ENCODE measurements at regions not wholly inside any gene's neighbourhood (a gene's known extent, or its start where the extent isn't known, plus 50 kb on each side); places are given as distances from the start of the nearest gene placed in this dataset.
"Not testable (repeated sequence)": the region's sequence is repeated elsewhere in the genome, so short reads cannot be mapped to it uniquely, and the experiment has no call there.

DNA sequence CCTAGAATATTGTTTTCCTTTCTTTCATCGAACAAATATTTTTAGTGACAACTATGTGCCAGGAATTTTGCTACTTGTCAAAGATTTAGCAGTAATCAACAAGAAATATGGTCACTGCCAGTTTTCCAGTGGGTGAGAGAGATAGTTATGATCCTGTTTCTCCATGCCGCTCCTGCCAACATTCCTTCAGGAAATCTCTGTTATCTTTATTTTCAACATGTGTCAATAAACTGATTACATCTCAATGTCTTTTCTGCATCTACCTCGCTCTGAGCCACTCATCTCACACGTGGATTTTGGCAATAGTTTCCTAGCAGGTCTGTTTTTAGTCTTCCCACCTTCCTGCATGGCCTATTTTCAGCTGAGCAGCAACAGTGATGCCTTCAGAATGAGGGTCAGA is 650.0 kb upstream of the STXBP6 start:
- intact Hi-C loops (cut with DNase I): no loop called here
- no peak for DNase-seq (ENCODE audit: low spot score)

DNA sequence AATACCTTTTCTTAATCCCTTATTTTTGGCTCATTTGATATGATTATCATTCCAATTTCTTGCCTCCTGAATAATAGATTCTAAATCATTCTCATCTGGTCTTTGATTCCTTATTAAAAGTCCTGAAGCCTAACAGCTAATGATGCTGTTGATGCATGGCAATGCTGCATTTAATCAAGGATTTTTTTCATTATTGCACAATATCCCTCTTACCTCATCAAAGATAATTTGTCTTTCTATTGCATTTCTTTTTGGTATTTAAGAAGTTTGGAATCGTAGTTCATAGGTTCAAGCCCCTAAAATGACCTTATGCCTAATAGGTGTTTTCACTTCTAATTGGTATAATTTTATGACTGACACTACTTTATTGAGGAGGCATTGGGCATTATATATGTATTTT is 648.2 kb upstream of the STXBP6 start:
- no peak for DNase-seq (ENCODE audit: low spot score)
- intact Hi-C loops (cut with DNase I): no loop called here

DNA sequence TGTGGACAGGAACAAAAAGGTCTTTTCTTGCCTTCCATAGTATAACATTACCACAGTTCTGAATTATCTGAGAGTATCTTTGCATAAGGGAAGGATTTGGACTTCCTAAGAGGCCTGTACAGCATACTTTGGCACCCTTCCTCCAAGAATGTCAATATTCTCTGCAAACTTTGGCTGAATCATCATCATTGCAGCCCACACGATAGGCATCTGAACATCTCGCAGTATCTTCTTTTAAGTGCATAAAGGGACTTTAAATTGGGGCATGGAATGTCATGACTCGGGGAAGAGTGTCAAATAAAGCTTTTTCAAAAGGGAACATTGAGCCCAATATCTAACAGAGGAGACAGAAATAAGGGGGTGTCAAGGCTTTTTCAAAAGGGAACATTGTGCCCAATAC is 646.2 kb upstream of the STXBP6 start:
- no peak for DNase-seq (ENCODE audit: low spot score)
- intact Hi-C loops (cut with DNase I): no loop called here

DNA sequence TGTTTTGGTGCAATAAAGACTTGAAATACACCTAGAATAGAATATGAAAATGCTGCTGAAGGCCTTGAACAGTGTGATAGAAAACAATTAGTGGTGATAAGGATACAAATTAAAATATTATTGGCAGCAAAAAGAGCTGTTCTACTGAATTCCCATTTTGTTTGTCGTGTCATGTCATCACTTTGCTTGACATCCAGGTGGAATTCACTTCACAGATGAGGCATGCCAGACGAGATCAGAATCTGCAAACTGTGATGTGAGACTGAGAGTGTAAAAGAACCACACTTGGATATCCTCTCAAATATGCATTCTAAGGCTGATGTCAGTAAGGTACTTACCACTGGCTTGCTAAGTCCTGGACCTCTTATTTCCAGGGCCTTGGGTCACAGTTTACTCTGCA is 635.1 kb upstream of the STXBP6 start:
- intact Hi-C loops (cut with DNase I): no loop called here

DNA sequence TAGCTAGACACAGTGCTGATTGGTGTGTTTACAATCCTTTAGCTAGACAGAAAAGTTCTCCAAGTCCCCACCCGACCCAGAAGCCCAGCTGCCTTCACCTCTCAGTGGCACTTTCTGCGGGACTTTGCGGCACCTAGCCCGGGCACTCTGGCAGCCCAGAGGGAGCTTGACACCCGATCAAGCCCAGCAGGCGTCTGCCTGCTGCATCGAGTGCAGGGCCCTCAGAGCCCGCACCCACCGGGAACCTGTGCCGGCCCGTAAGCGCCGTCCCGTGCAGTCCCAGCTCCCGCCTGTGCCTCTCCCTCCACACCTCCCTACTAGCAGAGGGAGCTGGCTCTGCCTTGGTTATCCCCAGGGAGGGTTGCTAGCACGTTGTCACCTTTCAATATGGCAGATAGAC is 631.0 kb upstream of the STXBP6 start:
- DNase-seq (ENCODE audit: low spot score): no peak
- intact Hi-C loops (cut with DNase I): no loop called here

More for the DNA sequence above, 635.1 kb upstream of the STXBP6 start:
- no peak for DNase-seq (ENCODE audit: low spot score)

DNA sequence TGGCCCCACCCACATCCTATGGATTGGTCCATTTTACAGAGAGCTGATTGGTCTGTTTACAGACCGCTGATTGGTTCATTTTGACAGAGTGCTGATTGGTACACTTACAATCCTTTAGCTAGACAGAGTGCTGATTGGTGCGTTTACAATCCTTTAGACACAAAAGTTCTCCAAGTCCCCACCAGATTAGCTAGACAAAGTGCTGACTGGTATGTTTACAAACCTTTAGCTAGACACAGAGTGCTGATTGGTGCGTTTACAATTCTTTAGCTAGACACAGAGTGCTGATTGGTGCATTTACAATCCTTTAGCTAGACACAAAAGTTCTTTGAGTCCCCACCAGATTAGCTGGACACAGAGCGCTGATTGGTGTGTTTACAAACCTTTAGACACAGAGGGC is 630.6 kb upstream of the STXBP6 start:
- DNase-seq (ENCODE audit: low spot score); intact Hi-C loops (cut with DNase I): not testable (repeated sequence)

DNA sequence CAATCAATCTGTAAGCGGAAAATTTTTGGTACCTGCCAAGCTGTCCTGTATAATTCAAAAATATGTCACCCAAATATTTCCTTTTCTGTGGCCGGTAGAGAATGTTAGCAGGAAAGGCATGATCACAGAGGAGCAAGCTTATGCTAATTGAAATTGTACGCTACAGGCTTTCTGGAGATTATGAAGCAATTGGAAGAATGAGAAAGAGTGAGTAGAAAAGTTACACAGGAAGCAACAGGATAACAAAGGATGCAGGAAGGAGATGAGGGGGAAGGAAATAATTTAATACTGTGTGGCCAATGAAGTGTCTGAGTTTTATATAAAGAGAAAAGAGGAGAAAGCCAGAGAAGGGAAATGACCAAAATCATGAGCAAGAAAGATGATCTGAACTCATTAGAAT is 627.2 kb upstream of the STXBP6 start:
- intact Hi-C loops (cut with DNase I): no loop called here
- no peak for DNase-seq (ENCODE audit: low spot score)

DNA sequence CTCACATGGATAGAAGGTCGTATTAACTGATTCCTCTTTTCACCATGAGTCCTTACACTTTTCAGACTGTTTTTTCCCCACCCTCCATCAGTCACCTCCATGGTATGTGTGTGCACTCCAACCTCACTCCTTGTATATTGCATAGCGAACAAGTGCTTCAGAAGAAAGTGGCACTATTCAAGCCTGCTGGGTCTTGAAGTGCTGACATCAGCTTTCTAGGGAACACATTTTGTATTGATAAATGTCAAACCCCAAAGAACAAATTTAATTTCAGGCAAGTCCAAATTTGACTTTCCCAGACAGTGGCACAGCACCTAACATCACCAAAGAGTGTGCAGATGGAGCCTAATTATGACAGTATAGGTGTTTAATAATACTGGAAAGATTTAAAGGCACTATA is 617.4 kb upstream of the STXBP6 start:
- DNase-seq (ENCODE audit: low spot score): no peak
- intact Hi-C loops (cut with DNase I): no loop called here

DNA sequence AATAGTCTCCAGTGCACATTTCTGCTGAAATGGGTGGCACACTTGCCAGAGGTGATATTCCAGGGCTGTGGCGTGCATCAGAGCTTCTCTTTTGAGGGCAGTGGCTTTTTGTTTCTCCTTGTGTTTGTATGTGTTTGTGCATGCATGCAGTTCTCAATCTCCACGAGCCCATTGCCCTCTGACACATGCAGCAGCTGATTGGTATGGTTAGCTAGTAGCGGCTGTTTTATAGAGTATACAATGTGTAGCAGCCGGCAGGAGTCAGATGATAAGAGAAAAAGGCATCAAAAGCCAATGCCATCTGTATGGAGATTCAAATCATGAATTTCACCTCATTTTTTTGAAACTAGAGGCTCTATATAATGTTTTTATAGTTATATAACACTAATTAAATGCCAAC is 616.9 kb upstream of the STXBP6 start:
- intact Hi-C loops (cut with DNase I): no loop called here
- DNase-seq (ENCODE audit: low spot score): no peak

DNA sequence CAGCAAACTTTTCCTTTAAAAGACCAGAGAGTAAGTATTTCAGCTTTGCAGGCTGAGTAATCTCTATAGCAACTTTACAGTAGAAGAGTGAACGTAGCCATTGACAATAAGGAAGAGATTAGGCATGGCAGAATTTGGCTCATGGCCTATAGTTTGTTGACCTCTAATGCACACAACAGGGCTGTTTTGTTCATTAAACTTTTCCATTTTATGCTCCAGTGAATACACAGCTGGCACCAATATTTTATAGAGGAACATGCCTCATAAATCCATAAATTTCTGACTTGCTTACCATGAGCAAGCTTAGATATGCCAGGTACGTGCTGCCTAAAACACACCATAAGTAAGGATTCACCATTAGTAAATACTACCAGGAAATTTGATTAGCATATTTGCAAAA is 609.0 kb upstream of the STXBP6 start:
- no peak for DNase-seq (ENCODE audit: low spot score)
- intact Hi-C loops (cut with DNase I): no loop called here

DNA sequence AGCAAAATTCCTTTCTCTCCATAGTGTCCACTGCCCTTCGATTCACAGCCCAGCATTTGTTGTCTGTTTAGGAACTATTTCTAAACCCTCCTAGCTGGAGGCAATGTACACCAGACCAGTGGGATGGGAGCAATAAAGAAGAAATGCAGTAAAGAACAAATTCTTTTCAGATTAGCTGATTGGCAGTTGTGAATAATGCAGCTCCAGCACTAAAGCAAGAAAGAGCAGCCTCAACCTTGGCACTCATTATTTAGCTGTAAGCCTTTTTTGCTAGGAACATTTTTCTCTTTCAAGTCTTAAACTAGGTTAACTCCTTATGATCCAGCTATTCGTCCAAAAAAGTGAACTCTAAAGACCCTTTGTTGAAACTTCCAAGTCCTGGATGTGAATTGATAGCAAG is 580.5 kb upstream of the STXBP6 start:
- intact Hi-C loops (cut with DNase I): no loop called here
- no peak for DNase-seq (ENCODE audit: low spot score)

DNA sequence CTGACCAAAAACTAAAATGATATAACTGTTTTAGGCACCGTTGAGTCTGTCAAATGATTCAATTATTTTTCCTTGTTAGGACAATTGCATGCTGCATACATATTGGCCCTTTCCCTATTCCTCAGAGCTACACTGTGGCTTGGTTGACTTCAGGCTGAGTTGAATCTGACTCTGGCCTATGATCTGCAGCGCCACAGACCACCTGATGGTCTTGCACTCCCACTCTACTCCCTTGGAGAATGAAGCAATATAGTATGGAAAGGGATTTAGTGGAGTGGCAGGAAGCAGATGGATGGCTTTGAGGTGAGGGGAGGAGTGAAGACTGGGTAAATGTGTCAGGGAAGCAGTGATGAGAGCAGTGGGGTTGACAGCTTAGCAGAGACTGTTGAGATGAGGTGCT is 579.0 kb upstream of the STXBP6 start:
- intact Hi-C loops (cut with DNase I): no loop called here
- DNase-seq (ENCODE audit: low spot score): no peak

DNA sequence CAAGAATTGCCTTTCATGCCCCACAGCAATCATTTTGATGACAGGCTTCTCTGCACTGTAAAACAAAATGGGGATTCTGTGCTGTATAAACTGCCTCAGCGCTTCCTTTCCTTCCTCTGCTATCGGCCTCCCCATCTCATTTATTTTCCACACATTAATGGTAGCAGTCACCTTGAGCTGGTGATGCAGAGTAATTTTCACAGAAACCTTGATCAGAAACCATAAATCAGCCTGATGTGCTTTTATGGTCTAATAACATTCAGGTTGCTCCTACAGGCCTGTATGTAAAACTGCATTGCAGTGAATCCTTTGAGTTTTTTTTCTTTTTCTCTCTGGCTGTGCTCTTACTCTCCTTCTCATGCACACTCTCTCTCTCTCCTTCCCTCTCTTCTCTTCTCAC is 578.4 kb upstream of the STXBP6 start:
- intact Hi-C loops (cut with DNase I): no loop called here
- no peak for DNase-seq (ENCODE audit: low spot score)

DNA sequence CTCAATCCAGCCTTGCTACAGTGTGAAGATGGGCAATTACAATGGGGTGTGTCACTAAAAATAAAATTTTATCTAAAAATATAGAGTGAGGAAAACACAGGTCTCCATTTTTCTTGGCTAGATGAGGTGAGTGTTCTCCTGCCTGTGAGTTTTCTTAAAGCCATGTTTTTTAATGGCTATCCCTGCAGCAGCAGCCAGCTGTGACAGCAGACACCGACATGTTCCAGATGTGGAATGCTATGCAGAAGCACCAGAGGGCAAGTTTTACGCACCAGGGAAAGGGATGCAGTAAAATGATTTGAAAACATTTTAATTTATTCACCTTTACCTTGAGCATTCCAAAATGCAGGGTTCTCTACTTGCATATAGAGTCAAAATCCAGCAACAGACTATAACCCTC is 577.0 kb upstream of the STXBP6 start:
- no peak for DNase-seq (ENCODE audit: low spot score)
- intact Hi-C loops (cut with DNase I): no loop called here

DNA sequence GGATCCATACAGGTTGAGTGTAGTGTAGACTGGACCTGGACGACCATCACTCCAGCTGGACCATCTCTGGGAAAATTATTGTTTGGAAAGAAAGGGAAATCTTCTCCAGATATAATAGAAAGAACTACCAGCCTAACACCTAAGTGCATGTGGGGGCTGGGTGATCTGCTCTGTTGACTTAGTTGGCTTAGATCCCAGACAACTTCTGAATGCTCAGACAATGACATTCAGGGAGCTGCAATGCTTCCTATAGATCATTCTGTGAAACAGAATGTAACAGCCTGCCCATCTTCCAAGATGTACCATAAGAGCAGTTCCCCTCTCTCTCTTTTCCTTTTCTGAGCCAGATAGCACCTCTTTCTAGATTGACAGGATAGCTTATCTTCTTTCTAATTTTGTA is 572.8 kb upstream of the STXBP6 start:
- DNase-seq (ENCODE audit: low spot score): no peak
- intact Hi-C loops (cut with DNase I): no loop called here

DNA sequence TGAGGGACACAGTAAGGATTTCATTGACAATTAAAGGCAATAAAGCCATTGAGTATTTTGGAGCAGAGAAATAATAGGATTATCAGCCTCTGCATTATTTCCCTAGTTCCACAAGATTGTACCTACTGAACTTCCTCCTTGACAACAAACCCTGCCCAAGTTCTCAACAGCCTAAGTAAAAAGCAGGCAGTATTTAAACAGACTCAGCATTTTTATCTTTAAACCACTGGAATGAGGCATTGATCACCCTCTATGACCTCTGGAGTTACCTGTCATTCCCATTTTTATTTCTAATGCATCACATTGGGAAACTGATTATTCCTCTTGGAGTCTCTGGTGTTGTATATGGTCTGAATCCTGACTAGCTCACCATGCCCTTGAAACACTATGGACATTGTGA is 570.6 kb upstream of the STXBP6 start:
- intact Hi-C loops (cut with DNase I): no loop called here
- DNase-seq (ENCODE audit: low spot score): no peak

DNA sequence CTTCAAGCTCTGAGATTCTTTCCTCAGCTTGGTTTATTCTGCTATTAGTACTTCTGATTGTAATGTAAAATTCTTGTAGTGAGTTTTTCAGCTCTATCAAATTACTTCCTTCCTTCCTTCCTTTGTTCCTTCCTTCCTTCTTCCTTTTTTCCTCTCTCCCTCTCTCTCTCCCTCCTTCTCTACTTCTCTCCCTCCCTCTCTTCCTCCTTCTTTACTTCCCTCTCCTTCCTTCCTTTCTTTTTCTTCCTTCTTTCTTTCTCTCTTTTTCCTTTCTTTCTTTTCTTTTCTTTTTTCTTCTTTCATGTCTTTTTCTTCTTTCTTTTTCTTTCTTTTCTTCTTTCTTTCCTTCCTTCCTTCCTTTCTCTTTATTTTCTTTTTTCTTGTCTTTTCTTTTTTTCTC is 565.2 kb upstream of the STXBP6 start:
- DNase-seq (ENCODE audit: low spot score): no peak
- intact Hi-C loops (cut with DNase I): no loop called here

DNA sequence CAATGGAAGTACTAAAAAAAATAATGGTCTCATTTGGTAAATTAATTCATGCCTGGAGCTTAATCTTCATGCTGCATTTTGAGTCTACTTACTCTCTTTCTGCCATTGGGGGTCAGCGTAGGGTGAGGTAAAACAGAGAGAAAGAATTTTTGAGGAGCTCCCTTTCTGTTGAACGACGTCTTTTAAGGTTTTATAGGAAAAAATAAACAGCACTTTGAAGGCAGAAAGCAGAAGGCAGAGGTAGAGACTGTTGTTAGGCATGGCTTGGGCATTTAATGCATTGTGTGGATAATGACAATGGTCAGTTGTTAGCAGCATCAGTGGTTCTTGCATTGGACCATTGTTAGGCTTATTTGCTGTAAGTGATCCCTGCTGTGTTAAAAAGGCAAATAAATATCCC is 557.2 kb upstream of the STXBP6 start:
- intact Hi-C loops (cut with DNase I): no loop called here
- DNase-seq (ENCODE audit: low spot score): no peak

DNA sequence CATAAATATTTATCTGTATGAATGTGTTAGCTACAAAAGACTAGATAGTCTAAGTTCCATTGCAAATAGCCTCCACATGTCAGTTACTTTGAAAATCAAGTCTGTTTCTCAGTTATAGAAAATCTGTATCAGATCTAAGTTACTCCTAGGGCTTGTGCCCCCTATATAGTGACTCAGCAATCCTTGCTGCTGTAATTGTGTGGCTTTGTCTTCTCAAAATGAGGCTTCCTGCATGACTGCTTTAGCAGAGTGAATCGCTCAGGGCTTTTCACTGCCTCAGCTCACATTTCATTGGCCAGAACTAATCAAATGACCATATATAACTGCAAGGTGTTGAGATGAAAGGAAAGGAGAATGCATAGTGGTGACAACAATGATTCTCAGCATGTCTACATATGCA is 552.2 kb upstream of the STXBP6 start:
- no peak for DNase-seq (ENCODE audit: low spot score)
- intact Hi-C loops (cut with DNase I): no loop called here

DNA sequence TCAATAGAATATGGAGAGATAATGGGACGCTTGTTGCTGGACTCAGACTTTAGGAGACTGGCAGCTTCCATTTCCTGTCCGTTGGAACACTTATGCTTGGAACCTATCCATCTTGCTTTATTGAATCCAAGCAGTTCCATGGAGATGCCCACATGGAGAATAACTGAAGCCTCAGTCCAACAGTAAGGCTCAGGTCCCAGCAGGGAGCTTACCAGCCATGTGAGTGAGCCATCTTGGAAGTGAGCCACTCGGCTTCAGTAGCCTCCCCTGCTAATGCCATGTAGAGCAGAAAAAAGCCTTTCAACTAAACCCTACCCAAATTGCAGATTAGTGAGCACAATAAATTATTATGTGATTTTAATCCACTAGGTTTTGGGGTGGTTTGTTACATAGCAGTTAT is 538.8 kb upstream of the STXBP6 start:
- intact Hi-C loops (cut with DNase I): no loop called here
- no peak for DNase-seq (ENCODE audit: low spot score)

DNA sequence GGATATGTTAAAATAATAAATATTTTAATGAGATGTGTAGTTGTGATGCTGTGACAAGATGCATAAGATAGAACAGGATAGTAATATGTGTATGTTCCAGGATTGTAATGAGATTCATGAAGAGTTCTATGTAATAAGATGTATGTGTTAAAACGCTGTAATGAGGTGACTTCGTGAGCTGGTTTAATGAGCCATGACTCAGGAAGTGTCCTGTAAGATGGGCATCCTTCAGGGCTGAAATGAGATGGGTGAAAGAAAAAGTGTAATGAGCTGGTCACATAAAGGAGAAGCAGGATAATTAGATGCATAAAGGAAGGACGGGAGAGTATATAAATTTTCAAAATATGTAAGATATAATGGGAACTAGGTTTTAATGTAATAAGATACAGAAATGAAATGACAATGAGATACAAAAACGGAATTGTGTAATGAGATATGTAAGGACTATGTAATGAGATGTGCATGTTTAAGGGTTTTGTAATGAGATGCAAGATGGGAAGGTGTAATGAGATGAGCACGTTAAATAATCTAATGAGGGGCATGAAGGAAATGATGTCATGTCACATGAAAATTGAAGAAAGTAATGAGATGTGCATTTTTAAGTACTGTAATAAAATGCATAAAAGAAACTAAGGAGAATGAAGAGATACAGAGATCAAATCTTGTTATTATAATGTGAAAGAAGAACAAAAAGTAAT is 524.8 kb upstream of the STXBP6 start:
- DNase-seq (ENCODE audit: low spot score): no peak
- intact Hi-C loops (cut with DNase I): no loop called here

DNA sequence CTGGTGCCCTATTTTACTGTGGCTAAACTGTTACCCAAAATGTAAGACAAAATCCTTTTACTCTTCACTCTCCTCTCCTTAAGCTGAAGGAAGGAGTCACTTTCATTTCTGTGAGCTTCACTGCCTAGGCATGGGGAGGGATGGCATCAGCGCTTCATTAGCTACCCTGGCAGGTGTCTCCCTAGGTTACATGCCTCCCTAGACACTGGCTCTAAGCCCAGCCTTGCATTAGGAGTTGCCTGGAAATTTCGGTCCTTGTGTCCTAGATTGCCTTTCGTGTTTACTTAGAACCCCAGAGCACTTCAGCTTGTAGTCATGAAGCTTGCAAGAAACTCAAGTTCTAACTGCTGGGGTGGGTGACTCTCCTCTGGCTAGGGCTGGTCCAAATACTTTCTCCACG is 520.5 kb upstream of the STXBP6 start:
- intact Hi-C loops (cut with DNase I): no loop called here
- DNase-seq (ENCODE audit: low spot score): no peak

Data from cardiac septum (tissue), 1 donor.